ENCODE measurements at regions not wholly inside any gene's neighbourhood (a gene's known extent, or its start where the extent isn't known, plus 50 kb on each side); places are given as distances from the start of the nearest gene placed in this dataset.

- Histone ChIP-seq H3K36me3 (replicated peaks; ENCODE audit: insufficient read depth, low read length) (no peaks in the 10 kb centered on the region), H3K4me1 (ENCODE audit: low read length) (no peaks in the 10 kb centered on the region), H3K27me3 (replicated peaks; ENCODE audit: insufficient read depth, low read length) (no peaks in the 10 kb centered on the region), H4K20me1 (ENCODE audit: insufficient read depth, low read length) (no peaks in the 10 kb centered on the region), H3K9me3 (replicated peaks; ENCODE audit: insufficient read depth, low read length) (no peaks in the 10 kb centered on the region), H3K9ac (ENCODE audit: low read length) (no peak overlapping the region), H3K79me2 (ENCODE audit: low read length) (no peaks in the 10 kb centered on the region), H3F3A (ENCODE audit: insufficient read depth, low read length) (no peaks in the 10 kb centered on the region), H3K4me2 (ENCODE audit: low read depth, low read length) (no peak overlapping the region), H2AFZ (ENCODE audit: low read length) (no peak overlapping the region), H3K4me3 (ENCODE audit: low read length) (no peak overlapping the region), H3K27ac (ENCODE audit: low read length) (no peak overlapping the region), H3K9me2 (replicated peaks; ENCODE audit: insufficient read depth, low read length) (no peaks in the 10 kb centered on the region)
- no peak for TF ChIP-seq CTCF (IDR thresholded peaks at IDR 0.05; ENCODE audit: low read length)
- no peak for TF ChIP-seq EZH2phosphoT487 (IDR thresholded peaks at IDR 0.05; ENCODE audit: low read length)
- no peak for TF ChIP-seq EZH2 (optimal IDR thresholded peaks at IDR 0.05; ENCODE audit: low read depth, low read length)
- DNase-seq = no peak
Measured at GRCh38 chr5:6043491-6044310, 334.6 kb downstream of the MED10 start.

- DNase-seq = no peak
- H3F3A ChIP-seq (ENCODE audit: insufficient read depth, low read length) = no peaks in the 10 kb centered on the region
- no peak overlapping the region for H2AFZ ChIP-seq (ENCODE audit: low read length)
- TF ChIP-seq CTCF (IDR thresholded peaks at IDR 0.05; ENCODE audit: low read length) (no peak), EZH2phosphoT487 (IDR thresholded peaks at IDR 0.05; ENCODE audit: low read length) (no peak), EZH2 (optimal IDR thresholded peaks at IDR 0.05; ENCODE audit: low read depth, low read length) (no peak)
- H3K4me3 ChIP-seq (ENCODE audit: low read length) = no peak overlapping the region
- H3K27ac ChIP-seq (ENCODE audit: low read length) = no peak overlapping the region
- H3K4me1 ChIP-seq (ENCODE audit: low read length) = no peaks in the 10 kb centered on the region
- no peaks in the 10 kb centered on the region for H3K9me2 ChIP-seq (replicated peaks; ENCODE audit: insufficient read depth, low read length)
- H3K36me3 ChIP-seq (replicated peaks; ENCODE audit: insufficient read depth, low read length) = no peaks in the 10 kb centered on the region
- no peaks in the 10 kb centered on the region for H3K9me3 ChIP-seq (replicated peaks; ENCODE audit: insufficient read depth, low read length)
- H3K27me3 ChIP-seq (replicated peaks; ENCODE audit: insufficient read depth, low read length) = no peaks in the 10 kb centered on the region
- no peak overlapping the region for H3K9ac ChIP-seq (ENCODE audit: low read length)
- H4K20me1 ChIP-seq (ENCODE audit: insufficient read depth, low read length) = no peaks in the 10 kb centered on the region
- H3K4me2 ChIP-seq (ENCODE audit: low read depth, low read length) = no peak overlapping the region
- H3K79me2 ChIP-seq (ENCODE audit: low read length) = no peaks in the 10 kb centered on the region
Measured at GRCh38 chr5:6041977-6042550, 336.3 kb downstream of the MED10 start.

- no peaks in the 10 kb centered on the region for H3K9me3 ChIP-seq (replicated peaks; ENCODE audit: insufficient read depth, low read length)
- DNase-seq = no peak
- no peak overlapping the region for H3K4me2 ChIP-seq (ENCODE audit: low read depth, low read length)
- TF ChIP-seq EZH2phosphoT487 (IDR thresholded peaks at IDR 0.05; ENCODE audit: low read length) = no peak
- TF ChIP-seq EZH2 (optimal IDR thresholded peaks at IDR 0.05; ENCODE audit: low read depth, low read length) = no peak
- no peak for TF ChIP-seq CTCF (IDR thresholded peaks at IDR 0.05; ENCODE audit: low read length)
- no peaks in the 10 kb centered on the region for H3K27me3 ChIP-seq (replicated peaks; ENCODE audit: insufficient read depth, low read length)
- H4K20me1 ChIP-seq (ENCODE audit: insufficient read depth, low read length) = no peaks in the 10 kb centered on the region
- H3K9ac ChIP-seq (ENCODE audit: low read length) = no peak overlapping the region
- no peaks in the 10 kb centered on the region for H3F3A ChIP-seq (ENCODE audit: insufficient read depth, low read length)
- no peak overlapping the region for H2AFZ ChIP-seq (ENCODE audit: low read length)
- no peaks in the 10 kb centered on the region for H3K79me2 ChIP-seq (ENCODE audit: low read length)
- no peaks in the 10 kb centered on the region for H3K9me2 ChIP-seq (replicated peaks; ENCODE audit: insufficient read depth, low read length)
- no peaks in the 10 kb centered on the region for H3K36me3 ChIP-seq (replicated peaks; ENCODE audit: insufficient read depth, low read length)
- no peaks in the 10 kb centered on the region for H3K4me1 ChIP-seq (ENCODE audit: low read length)
- no peak overlapping the region for H3K4me3 ChIP-seq (ENCODE audit: low read length)
- no peak overlapping the region for H3K27ac ChIP-seq (ENCODE audit: low read length)
Measured at GRCh38 chr5:6039111-6039510, 339.2 kb downstream of the MED10 start.

Data from MM.1S (cell line).